Esophagus muscularis mucosa (tissue), 4 donors: ENCODE measurements at regions not wholly inside any gene's neighbourhood (a gene's known extent, or its start where the extent isn't known, plus 50 kb on each side); places are given as distances from the start of the nearest gene placed in this dataset.

Experiments
- DNase-seq: peaks from one replicate; pipeline ENCODE4 v3.0.0-alpha.2; 2017; ENCODE audit errors: extremely low spot score
- H3K27ac ChIP-seq, 4 donors: fragments of 200-600 bp; sonication (generic); replicated peaks in 1 of 4; 1 replicate in 3 of 4; 2 replicates in 1 of 4; pipeline ENCODE4 v1.5.1; 2016 to 2019; ENCODE audit warnings: mild to moderate bottlenecking in 1 of 4
- H3K27me3 ChIP-seq, 4 donors: fragments of 200-600 bp; sonication (generic); one replicate each; pipeline versions ENCODE4 v1.5.1 to v1.6.0; 2016 to 2019
- H3K36me3 ChIP-seq, 4 donors: fragments of 200-600 bp; sonication (generic); one replicate each; pipeline ENCODE4 v1.5.1; 2016 to 2019
- H3K4me1 ChIP-seq, 4 donors: fragments of 200-600 bp; sonication (generic); one replicate each; pipeline ENCODE4 v1.5.1; 2016 to 2019
- H3K4me3 ChIP-seq, 4 donors: fragments of 200-600 bp; sonication (generic); 1 replicate in 2 of 4; 2 replicates in 2 of 4; pipeline ENCODE4 v1.5.1; 2016 to 2019; ENCODE audit warnings: mild to moderate bottlenecking in 4 of 4, moderate library complexity in 1 of 4
- H3K9me3 ChIP-seq, 4 donors: fragments of 200-600 bp; sonication (generic); 1 replicate in 3 of 4; 2 replicates in 1 of 4; pipeline ENCODE4 v1.5.1; 2016 to 2019
- CTCF ChIP-seq, 3 experiments: fragments of 200-600 bp in 2 of 3; fragments of 450-650 bp in 1 of 3; sonication (generic) in 2 of 3; IDR thresholded peaks; one replicate each; pipeline ENCODE4 v1.5.1; 2017 to 2019; ENCODE audit warnings: antibody characterized with exemption in 3 of 3, mild to moderate bottlenecking in 2 of 3, moderate library complexity in 1 of 3
- EP300 ChIP-seq: sonication (generic); formaldehyde crosslinking; IDR thresholded peaks from one replicate; pipeline ENCODE4 v1.6.1; 2017; ENCODE audit warnings: antibody characterized with exemption
- POLR2A ChIP-seq: fragments of 450-650 bp; IDR thresholded peaks from one replicate; pipeline ENCODE4 v1.6.1; 2017; ENCODE audit warnings: antibody characterized with exemption, moderate library complexity, mild to moderate bottlenecking, low read depth
- POLR2AphosphoS5 ChIP-seq, 2 donors: sonication (generic); formaldehyde crosslinking; IDR thresholded peaks; one replicate each; pipeline ENCODE4 v1.6.1; 2017; ENCODE audit warnings: antibody characterized with exemption in 2 of 2
- WGBS: methylation state at CpG from one replicate; pipeline ENCODE4 v1.1.5; 2018; 5-methylcytosine and 5-hydroxymethylcytosine counted together
- intact Hi-C: fragments of 100-400 bp; cut with DNase I; formaldehyde crosslinking; loops from one replicate; pipeline ENCODE4 v1.15.1; 2023

DNA sequence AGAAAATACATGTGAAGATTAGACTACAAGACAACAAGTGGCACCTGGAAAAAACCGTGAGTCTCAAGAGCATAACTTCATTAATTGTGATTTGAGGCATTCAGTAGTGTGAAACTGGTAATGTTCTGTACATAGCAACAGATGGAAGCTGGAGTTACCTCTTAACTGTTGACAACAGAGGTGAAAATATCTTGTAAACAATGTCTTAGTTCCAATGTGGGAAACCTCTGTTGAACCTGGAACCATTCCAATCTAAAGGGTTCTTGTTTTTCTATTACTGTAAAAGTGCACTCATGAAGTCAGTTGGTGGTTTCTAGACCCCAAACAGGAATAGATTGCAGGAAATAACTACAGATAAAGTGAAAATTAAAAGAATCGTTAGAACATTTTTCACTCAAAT, 728.4 kb downstream of the SLITRK1 start:
- no peak overlapping the region for H3K27ac ChIP-seq
- no peak for DNase-seq

DNA sequence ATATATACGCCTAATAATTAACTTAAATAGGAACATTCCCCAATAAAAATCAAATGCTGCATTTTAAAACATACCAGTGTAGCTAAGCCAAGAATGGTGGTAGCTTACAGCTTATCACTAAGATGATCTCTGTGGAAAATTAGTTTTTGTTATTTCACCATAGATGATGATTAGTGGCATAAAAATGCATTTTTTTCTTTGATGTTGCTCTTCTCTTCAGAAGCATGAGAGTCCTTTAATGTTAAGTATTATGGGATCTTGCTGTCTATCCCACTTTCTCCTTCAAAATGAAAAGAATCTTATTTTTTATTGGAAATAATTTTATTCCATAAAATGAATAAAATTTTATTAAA, 731.0 kb downstream of the SLITRK1 start:
- Histone ChIP-seq H3K36me3 (no peaks in the 10 kb centered on the region), H3K4me1 (no peaks in the 10 kb centered on the region), H3K27me3 (no peaks in the 10 kb centered on the region), H3K27ac (no peak overlapping the region), H3K9me3 (no peaks in the 10 kb centered on the region), H3K4me3 (no peak overlapping the region)
- intact Hi-C loops, result no loop called here
- no peak for DNase-seq
- TF ChIP-seq POLR2A (no peak), CTCF (IDR thresholded peaks at IDR 0.05) (no peak), POLR2AphosphoS5 (IDR thresholded peaks at IDR 0.05) (no peak), EP300 (no peak)
- WGBS, result 91% methylated on average over 1 of the region's 1 CpG

More for the DNA sequence above, 728.4 kb downstream of the SLITRK1 start:
- WGBS, result 64% methylated on average over 2 of the region's 2 CpGs
- Histone ChIP-seq H3K4me3 (no peak overlapping the region), H3K36me3 (no peaks in the 10 kb centered on the region), H3K9me3 (no peaks in the 10 kb centered on the region), H3K4me1 (no peaks in the 10 kb centered on the region), H3K27me3 (no peaks in the 10 kb centered on the region)
- TF ChIP-seq POLR2A (no peak), CTCF (IDR thresholded peaks at IDR 0.05) (no peak), POLR2AphosphoS5 (IDR thresholded peaks at IDR 0.05) (no peak)
- intact Hi-C loops, result no loop called here

- WGBS, result 78% methylated on average over 7 of the region's 7 CpGs
- no peaks in the 10 kb centered on the region for H3K36me3 ChIP-seq
- peak in 1 of 3 experiments; percentile 3 for TF ChIP-seq CTCF (IDR thresholded peaks at IDR 0.05)
- no peak for TF ChIP-seq POLR2AphosphoS5 (IDR thresholded peaks at IDR 0.05)
- H3K4me3 ChIP-seq, result no peak overlapping the region
- H3K27ac ChIP-seq, result no peak overlapping the region
- H3K9me3 ChIP-seq, result no peaks in the 10 kb centered on the region
- intact Hi-C loops, result no loop called here
- no peaks in the 10 kb centered on the region for H3K27me3 ChIP-seq
- H3K4me1 ChIP-seq, result no peaks in the 10 kb centered on the region
- DNase-seq, result no peak
Measured at GRCh38 chr13:83150616-83151307, 731.5 kb downstream of the SLITRK1 start.

- TF ChIP-seq POLR2A, result no peak
- TF ChIP-seq CTCF (IDR thresholded peaks at IDR 0.05), result no peak
- TF ChIP-seq POLR2AphosphoS5 (IDR thresholded peaks at IDR 0.05), result no peak
- TF ChIP-seq EP300, result no peak
- Histone ChIP-seq H3K27me3 (no peaks in the 10 kb centered on the region), H3K9me3 (peaks cover 0 to 4% (median 0%) of the 10 kb centered on the region in 4 donors), H3K4me3 (no peak overlapping the region), H3K27ac (no peak overlapping the region), H3K36me3 (no peaks in the 10 kb centered on the region), H3K4me1 (no peaks in the 10 kb centered on the region)
- WGBS, result 89% methylated on average over 17 of the region's 17 CpGs
- no peak for DNase-seq
- intact Hi-C loops, result no loop called here
Measured at GRCh38 chr13:83136660-83137059, 745.6 kb downstream of the SLITRK1 start.

- DNase-seq, result no peak
- H3K9me3 ChIP-seq, result no peaks in the 10 kb centered on the region
- no peaks in the 10 kb centered on the region for H3K36me3 ChIP-seq
- H3K27ac ChIP-seq, result no peak overlapping the region
- intact Hi-C loops, result no loop called here
- H3K4me3 ChIP-seq, result no peak overlapping the region
- WGBS, result 0% methylated on average over 1 of the region's 1 CpG
- no peaks in the 10 kb centered on the region for H3K4me1 ChIP-seq
- no peaks in the 10 kb centered on the region for H3K27me3 ChIP-seq
- TF ChIP-seq EP300 (no peak), POLR2A (no peak), CTCF (IDR thresholded peaks at IDR 0.05) (no peak), POLR2AphosphoS5 (IDR thresholded peaks at IDR 0.05) (no peak)
Measured at GRCh38 chr13:83125791-83126190, 756.5 kb downstream of the SLITRK1 start.
